Glutamatergic neuron (in vitro differentiated cells): ENCODE measurements at regions not wholly inside any gene's neighbourhood (a gene's known extent, or its start where the extent isn't known, plus 50 kb on each side); places are given as distances from the start of the nearest gene placed in this dataset.

Experiments
- DNase-seq: peaks from one replicate; pipeline ENCODE4 v3.0.0; 2022
- H3K27ac Mint-ChIP-seq: one replicate; pipeline ENCODE4 v1.8.0; 2020; ENCODE audit warnings: mild to moderate bottlenecking, mixed read lengths, inconsistent platforms; ENCODE audit not compliant: unreplicated experiment
- H3K27me3 Mint-ChIP-seq: one replicate; pipeline ENCODE4 v1.8.0; 2020; ENCODE audit warnings: mild to moderate bottlenecking, moderate library complexity, mixed read lengths, inconsistent platforms; ENCODE audit not compliant: unreplicated experiment
- H3K36me3 Mint-ChIP-seq: one replicate; pipeline ENCODE4 v1.8.0; 2020; ENCODE audit warnings: mild to moderate bottlenecking, mixed read lengths, inconsistent platforms; ENCODE audit not compliant: unreplicated experiment
- H3K4me1 Mint-ChIP-seq: one replicate; pipeline ENCODE4 v1.8.0; 2020; ENCODE audit warnings: mild to moderate bottlenecking, low read depth, mixed read lengths, inconsistent platforms; ENCODE audit not compliant: unreplicated experiment
- H3K4me3 Mint-ChIP-seq: one replicate; pipeline ENCODE4 v1.8.0; 2020; ENCODE audit warnings: mild to moderate bottlenecking, mixed read lengths, inconsistent platforms; ENCODE audit not compliant: unreplicated experiment
- H3K9me3 Mint-ChIP-seq: one replicate; pipeline ENCODE4 v1.8.0; 2020; ENCODE audit warnings: mild to moderate bottlenecking, moderate library complexity, mixed read lengths, inconsistent platforms; ENCODE audit not compliant: unreplicated experiment
- TF ChIP-seq, protein P1 (sequence below): fragments of 200-600 bp; sonication (generic); IDR thresholded peaks from one replicate; pipeline ENCODE4 v1.5.0; 2021; ENCODE audit not compliant: partially characterized antibody, unreplicated experiment

DNA sequence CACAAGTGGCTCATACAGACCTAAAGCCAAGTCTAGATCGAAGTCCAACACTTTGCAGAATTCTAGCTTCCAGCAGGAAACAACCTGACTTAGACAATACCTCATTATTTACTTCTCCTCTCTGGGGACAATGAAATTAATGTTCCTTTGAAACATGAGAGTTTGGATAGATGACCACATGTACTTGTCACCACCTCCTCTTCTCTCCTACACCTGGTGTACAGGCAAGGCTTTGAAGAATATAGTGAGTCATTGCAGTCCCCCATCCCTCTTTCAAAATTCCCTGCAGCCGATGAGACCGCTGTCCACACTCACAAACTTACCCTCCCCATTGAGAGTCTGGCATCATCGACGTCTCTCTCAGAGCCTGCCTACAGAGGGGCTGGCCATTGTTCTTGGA is 189.0 kb upstream of the HES1 start:
- peaks cover 3% of the 10 kb centered on the region for H3K27me3 Mint-ChIP-seq
- TF ChIP-seq, protein P1, sequence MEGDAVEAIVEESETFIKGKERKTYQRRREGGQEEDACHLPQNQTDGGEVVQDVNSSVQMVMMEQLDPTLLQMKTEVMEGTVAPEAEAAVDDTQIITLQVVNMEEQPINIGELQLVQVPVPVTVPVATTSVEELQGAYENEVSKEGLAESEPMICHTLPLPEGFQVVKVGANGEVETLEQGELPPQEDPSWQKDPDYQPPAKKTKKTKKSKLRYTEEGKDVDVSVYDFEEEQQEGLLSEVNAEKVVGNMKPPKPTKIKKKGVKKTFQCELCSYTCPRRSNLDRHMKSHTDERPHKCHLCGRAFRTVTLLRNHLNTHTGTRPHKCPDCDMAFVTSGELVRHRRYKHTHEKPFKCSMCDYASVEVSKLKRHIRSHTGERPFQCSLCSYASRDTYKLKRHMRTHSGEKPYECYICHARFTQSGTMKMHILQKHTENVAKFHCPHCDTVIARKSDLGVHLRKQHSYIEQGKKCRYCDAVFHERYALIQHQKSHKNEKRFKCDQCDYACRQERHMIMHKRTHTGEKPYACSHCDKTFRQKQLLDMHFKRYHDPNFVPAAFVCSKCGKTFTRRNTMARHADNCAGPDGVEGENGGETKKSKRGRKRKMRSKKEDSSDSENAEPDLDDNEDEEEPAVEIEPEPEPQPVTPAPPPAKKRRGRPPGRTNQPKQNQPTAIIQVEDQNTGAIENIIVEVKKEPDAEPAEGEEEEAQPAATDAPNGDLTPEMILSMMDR: no peak
- peaks cover 2% of the 10 kb centered on the region for H3K4me1 Mint-ChIP-seq
- no peaks in the 10 kb centered on the region for H3K9me3 Mint-ChIP-seq
- H3K4me3 Mint-ChIP-seq: no peak overlapping the region
- H3K27ac Mint-ChIP-seq: no peak overlapping the region
- DNase-seq: no peak
- no peaks in the 10 kb centered on the region for H3K36me3 Mint-ChIP-seq

DNA sequence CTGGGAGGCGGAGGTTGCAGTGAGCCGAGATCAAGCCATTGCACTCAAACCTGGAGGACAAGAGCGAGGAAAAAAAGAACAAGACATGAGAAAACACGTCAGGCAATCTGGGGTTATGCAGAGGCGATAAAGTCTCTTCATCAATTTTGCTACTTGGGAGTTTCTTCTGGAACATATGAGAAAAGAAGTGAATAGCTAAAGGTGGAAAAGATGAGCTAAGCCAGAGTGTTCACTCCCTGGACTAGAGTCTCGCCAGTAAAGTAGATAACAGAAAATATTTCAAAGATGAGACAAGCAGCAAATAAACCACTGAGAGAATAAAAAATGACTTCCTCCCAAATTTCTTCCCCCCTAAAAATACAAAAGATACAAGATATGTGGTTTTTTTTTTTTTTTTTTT is 188.4 kb upstream of the HES1 start:
- TF ChIP-seq, protein P1: no peak
- no peaks in the 10 kb centered on the region for H3K36me3 Mint-ChIP-seq
- H3K4me1 Mint-ChIP-seq: peaks cover 2% of the 10 kb centered on the region
- peaks cover 3% of the 10 kb centered on the region for H3K27me3 Mint-ChIP-seq
- DNase-seq: no peak
- H3K9me3 Mint-ChIP-seq: no peaks in the 10 kb centered on the region
- H3K4me3 Mint-ChIP-seq: no peak overlapping the region
- H3K27ac Mint-ChIP-seq: no peak overlapping the region

DNA sequence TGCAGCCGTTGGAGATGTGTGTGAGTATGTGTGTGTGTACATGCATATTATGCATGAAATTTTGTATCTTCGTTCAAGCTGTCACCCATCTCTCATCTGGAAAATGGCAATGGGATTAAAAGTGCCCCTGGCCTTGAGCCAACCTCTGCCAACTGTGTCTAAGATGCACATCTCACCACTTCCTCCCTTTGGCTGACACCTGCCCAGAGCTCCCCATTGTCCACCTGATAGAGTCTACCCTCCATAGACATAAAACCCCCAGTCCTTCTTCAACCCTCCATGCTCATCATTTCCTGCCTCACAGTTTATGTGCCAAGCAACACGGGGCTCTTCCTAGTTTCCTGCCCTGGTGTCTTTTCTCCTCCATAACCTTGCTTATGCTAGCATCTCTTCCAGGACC is 187.5 kb upstream of the HES1 start:
- no peak for DNase-seq
- H3K27me3 Mint-ChIP-seq: peaks cover 3% of the 10 kb centered on the region
- H3K9me3 Mint-ChIP-seq: no peaks in the 10 kb centered on the region
- H3K4me1 Mint-ChIP-seq: peaks cover 2% of the 10 kb centered on the region
- TF ChIP-seq, protein P1: no peak
- no peaks in the 10 kb centered on the region for H3K36me3 Mint-ChIP-seq
- H3K4me3 Mint-ChIP-seq: no peak overlapping the region
- no peak overlapping the region for H3K27ac Mint-ChIP-seq

DNA sequence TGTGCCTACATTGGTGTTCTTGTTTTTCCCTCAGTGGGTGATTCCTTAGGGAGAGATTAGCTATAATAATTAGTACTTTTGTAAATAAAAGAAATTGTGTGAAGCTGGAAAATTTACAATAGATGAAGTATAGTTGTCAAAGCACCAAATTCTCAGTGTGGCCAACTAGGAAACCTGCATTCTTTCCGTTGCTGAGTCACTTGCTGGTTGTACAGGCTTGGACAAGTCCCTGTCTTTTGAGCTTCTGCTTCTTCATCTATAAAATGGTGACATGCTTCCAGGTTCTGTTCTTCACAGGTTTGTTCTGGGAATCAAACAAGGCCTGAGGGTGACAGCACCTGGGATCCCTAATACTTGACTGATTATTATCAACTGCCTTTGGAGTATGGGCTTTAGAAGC is 184.1 kb upstream of the HES1 start:
- H3K9me3 Mint-ChIP-seq: peaks cover 1% of the 10 kb centered on the region
- no peak overlapping the region for H3K27ac Mint-ChIP-seq
- no peak for DNase-seq
- H3K4me1 Mint-ChIP-seq: no peaks in the 10 kb centered on the region
- TF ChIP-seq, protein P1: no peak
- peaks cover 1% of the 10 kb centered on the region for H3K27me3 Mint-ChIP-seq
- peaks cover 22% of the 10 kb centered on the region for H3K36me3 Mint-ChIP-seq
- H3K4me3 Mint-ChIP-seq: no peak overlapping the region

DNA sequence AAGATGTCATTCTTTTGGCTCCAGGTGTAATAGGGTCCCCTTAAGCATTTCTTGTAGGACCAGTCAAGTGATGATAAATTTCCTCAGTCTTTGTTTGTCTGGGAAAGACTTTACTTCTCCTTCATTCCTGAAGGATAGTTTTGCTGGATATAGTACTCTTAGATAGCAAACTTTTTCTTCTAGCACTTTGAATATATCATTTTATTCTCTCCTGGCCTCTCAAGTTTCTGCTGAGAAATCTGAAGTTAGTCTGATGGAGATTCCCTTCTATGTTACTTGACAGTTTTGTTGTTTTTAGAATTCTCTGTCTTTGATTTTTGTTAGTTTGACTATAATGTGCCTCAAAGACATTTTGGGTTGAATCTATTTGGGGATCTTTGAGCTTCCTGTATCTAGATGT is 181.2 kb upstream of the HES1 start:
- DNase-seq: no peak
- Mint-ChIP-seq H3K9me3 (peaks cover 1% of the 10 kb centered on the region), H3K27me3 (peaks cover 1% of the 10 kb centered on the region), H3K36me3 (peaks cover 22% of the 10 kb centered on the region), H3K4me1 (no peaks in the 10 kb centered on the region), H3K4me3 (no peak overlapping the region), H3K27ac (no peak overlapping the region)
- TF ChIP-seq, protein P1: no peak
